Muscle of back (tissue), 3 donors: ENCODE measurements at regions not wholly inside any gene's neighbourhood (a gene's known extent, or its start where the extent isn't known, plus 50 kb on each side); places are given as distances from the start of the nearest gene placed in this dataset.

Experiments
- DNase-seq, 3 donors: peaks; one replicate each; pipeline versions ENCODE4 v3.0.0 to v3.0.0-alpha.2; 2013

- no peak for DNase-seq
Measured at GRCh38 chr1:2887941-2888855, 86.7 kb upstream of the TTC34 start.

- no peak for DNase-seq
Measured at GRCh38 chr1:2890221-2890850, 88.8 kb upstream of the TTC34 start.

GRCh38 chr1:2891923-2892448 is 90.5 kb upstream of the TTC34 start:
- DNase-seq: peak in 1 of 3 donors; percentile 34

GRCh38 chr1:2893473-2894120 is 92.1 kb upstream of the TTC34 start:
- no peak for DNase-seq

GRCh38 chr1:2894381-2895041 is 93.0 kb upstream of the TTC34 start:
- no peak for DNase-seq

GRCh38 chr1:2896824-2897223 is 95.3 kb upstream of the TTC34 start:
- no peak for DNase-seq

GRCh38 chr1:2903226-2903625 is 101.7 kb upstream of the TTC34 start:
- DNase-seq: no peak

- DNase-seq: no peak
Measured at GRCh38 chr1:2904191-2904590, 102.7 kb upstream of the TTC34 start.

- DNase-seq: no peak
Measured at GRCh38 chr1:2905356-2905755, 103.9 kb upstream of the TTC34 start.

GRCh38 chr1:2906085-2906484 is 104.6 kb upstream of the TTC34 start:
- peak in 2 of 3 donors; percentile 11 to 59 for DNase-seq

- DNase-seq: no peak
Measured at GRCh38 chr1:2906620-2907019, 105.1 kb upstream of the TTC34 start.

- DNase-seq: no peak
Measured at GRCh38 chr1:2907051-2907450, 105.6 kb upstream of the TTC34 start.

- DNase-seq: no peak
Measured at GRCh38 chr1:2908081-2908480, 106.6 kb upstream of the TTC34 start.

GRCh38 chr1:2908561-2908960 is 107.1 kb upstream of the TTC34 start:
- DNase-seq: no peak

GRCh38 chr1:2909797-2910196 is 108.3 kb upstream of the TTC34 start:
- no peak for DNase-seq

- no peak for DNase-seq
Measured at GRCh38 chr1:2910211-2910610, 108.7 kb upstream of the TTC34 start.

- no peak for DNase-seq
Measured at GRCh38 chr1:2911421-2912178, 109.7 kb upstream of the ACTRT2 start.

- DNase-seq: no peak
Measured at GRCh38 chr1:2912424-2913061, 108.7 kb upstream of the ACTRT2 start.

GRCh38 chr1:2913091-2913490 is 108.2 kb upstream of the ACTRT2 start:
- DNase-seq: no peak

GRCh38 chr1:2914702-2915101 is 106.6 kb upstream of the ACTRT2 start:
- no peak for DNase-seq

GRCh38 chr1:2916153-2916552 is 105.1 kb upstream of the ACTRT2 start:
- no peak for DNase-seq
